Activated CD4-positive, alpha-beta T cell treated with anti-CD3 and anti-CD28 coated beads for 36 hours (primary cell): ENCODE measurements at regions not wholly inside any gene's neighbourhood (a gene's known extent, or its start where the extent isn't known, plus 50 kb on each side); places are given as distances from the start of the nearest gene placed in this dataset.

ENCODE experiments used
- ATAC-seq: fragments of 200-7000 bp; cut with Tn5 transposase; one replicate; pipeline ENCODE4 v1.10.0; 2021; ENCODE audit warnings: mild to moderate bottlenecking, moderate library complexity
- CTCF ChIA-PET: fragments of 350-600 bp; sonication (Branson Sonifier 250); formaldehyde crosslinking; loops from one replicate; lab custom pipeline; 2021; ENCODE audit warnings: antibody characterized with exemption; lab: Charles Lee
- POLR2A ChIA-PET: fragments of 350-600 bp; sonication (Branson Sonifier 250); formaldehyde crosslinking; loops from one replicate; lab custom pipeline; 2021; ENCODE audit warnings: antibody characterized with exemption, inconsistent platforms; lab: Charles Lee
- DNase-seq: peaks from one replicate; pipeline ENCODE4 v3.0.0-alpha.2; 2020
- H3K27ac Mint-ChIP-seq: one replicate; pipeline ENCODE4 v1.8.0; 2021; ENCODE audit warnings: mixed read lengths
- H3K27me3 Mint-ChIP-seq: one replicate; pipeline ENCODE4 v1.8.0; 2021; ENCODE audit warnings: mixed read lengths
- H3K36me3 Mint-ChIP-seq: one replicate; pipeline ENCODE4 v1.8.0; 2021; ENCODE audit warnings: low read depth, mixed read lengths
- H3K4me1 Mint-ChIP-seq: one replicate; pipeline ENCODE4 v1.8.0; 2021; ENCODE audit warnings: mixed read lengths
- H3K4me3 Mint-ChIP-seq: one replicate; pipeline ENCODE4 v1.8.0; 2021; ENCODE audit warnings: mild to moderate bottlenecking, moderate library complexity, mixed read lengths
- H3K9me3 Mint-ChIP-seq: one replicate; pipeline ENCODE4 v1.8.0; 2021; ENCODE audit warnings: low read depth, mixed read lengths
- intact Hi-C, 2 experiments: fragments of 100-400 bp; cut with DNase I in 1 of 2; cut with micrococcal nuclease in 1 of 2; formaldehyde crosslinking; loops; one replicate each; pipeline versions ENCODE4 v1.14.2 to v1.15.1; 2022 to 2024; cut with DNase I, micrococcal nuclease

- ChIA-PET POLR2A (interaction anchor here (0.7 to 1.3 kb wide), 2 partner anchors 13 to 103 kb away, joined by 3 read pairs; no protein-coding TSS in a partner anchor), CTCF (interaction anchor here (0.8 to 1.5 kb wide), 6 partner anchors 12 to 542 kb away, joined by 3 to 4 read pairs (median 3); no protein-coding TSS in a partner anchor)
- Mint-ChIP-seq H3K4me3 (no peak overlapping the region), H3K9me3 (no peaks in the 10 kb centered on the region), H3K4me1 (peaks cover 50% of the 10 kb centered on the region), H3K27me3 (no peaks in the 10 kb centered on the region), H3K27ac (peak overlapping the region; percentile 82), H3K36me3 (no peaks in the 10 kb centered on the region)
- DNase-seq (peak; percentile 31), ATAC-seq (peak; percentile 69)
- intact Hi-C loops: loop anchor here (1.0 to 10.0 kb wide), 3 partner anchors 13 to 269 kb away; no protein-coding TSS in a partner anchor
These were observed 104.2 kb upstream of the ELL2 start for GRCh38 chr5:96065685-96066385.

DNA sequence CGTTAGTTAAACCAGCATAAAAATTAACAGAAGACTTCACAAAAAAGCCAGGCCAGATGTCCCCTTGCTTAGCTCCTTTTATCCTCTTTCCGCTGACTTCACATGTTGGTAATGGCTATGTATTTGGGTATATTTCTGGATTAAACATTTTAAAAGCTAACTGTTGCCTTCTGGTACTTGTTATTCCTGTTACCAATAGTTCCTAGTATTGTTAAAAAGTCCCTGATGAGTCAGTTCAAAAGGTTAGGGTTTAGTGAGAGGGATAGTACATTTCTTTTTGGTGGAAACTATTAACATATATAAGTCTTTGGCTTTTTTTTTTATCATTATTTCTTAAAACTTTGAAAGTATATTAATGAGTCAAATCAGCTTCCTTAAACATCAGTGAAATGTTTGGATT lies 103.2 kb upstream of the ELL2 start:
- H3K4me3 Mint-ChIP-seq: no peak overlapping the region
- intact Hi-C loops: loop anchor here (1.0 to 10.0 kb wide), 3 partner anchors 14 to 270 kb away; no protein-coding TSS in a partner anchor
- peak overlapping the region; percentile 76 for H3K27ac Mint-ChIP-seq
- no peaks in the 10 kb centered on the region for H3K27me3 Mint-ChIP-seq
- POLR2A ChIA-PET: interaction anchor here (0.9 kb wide), 1 partner anchor 14 kb away, joined by 8 read pairs; no protein-coding TSS in a partner anchor
- CTCF ChIA-PET: interaction anchor here (0.8 to 1.7 kb wide), 6 partner anchors 11 to 543 kb away, joined by 3 to 6 read pairs (median 3); no protein-coding TSS in a partner anchor
- DNase-seq (no peak), ATAC-seq (peak; percentile 47)
- peaks cover 44% of the 10 kb centered on the region for H3K4me1 Mint-ChIP-seq
- H3K36me3 Mint-ChIP-seq: no peaks in the 10 kb centered on the region
- H3K9me3 Mint-ChIP-seq: no peaks in the 10 kb centered on the region

- ChIA-PET POLR2A (no interaction called here), CTCF (interaction anchor here (0.8 kb wide), 1 partner anchor 8 kb away, joined by 3 read pairs; no protein-coding TSS in a partner anchor)
- DNase-seq (no peak), ATAC-seq (no peak)
- H3K27ac Mint-ChIP-seq: peak overlapping the region; percentile 26
- no peaks in the 10 kb centered on the region for H3K27me3 Mint-ChIP-seq
- intact Hi-C loops: loop anchor here in 1 of 2 experiments (10.0 kb wide), 1 partner anchor 272 kb away; no protein-coding TSS in a partner anchor
- no peaks in the 10 kb centered on the region for H3K9me3 Mint-ChIP-seq
- no peak overlapping the region for H3K4me3 Mint-ChIP-seq
- peaks cover 38% of the 10 kb centered on the region for H3K4me1 Mint-ChIP-seq
- H3K36me3 Mint-ChIP-seq: no peaks in the 10 kb centered on the region
These were observed 101.2 kb upstream of the ELL2 start for GRCh38 chr5:96062836-96063235.

GRCh38 chr5:96058084-96058483 lies 96.4 kb upstream of the ELL2 start:
- CTCF ChIA-PET: interaction anchor here (1.6 kb wide), 1 partner anchor 20 kb away, joined by 3 read pairs; no protein-coding TSS in a partner anchor
- H3K4me1 Mint-ChIP-seq: peaks cover 18% of the 10 kb centered on the region
- no peaks in the 10 kb centered on the region for H3K36me3 Mint-ChIP-seq
- intact Hi-C loops: no loop called here
- H3K27me3 Mint-ChIP-seq: peaks cover 9% of the 10 kb centered on the region
- H3K9me3 Mint-ChIP-seq: no peaks in the 10 kb centered on the region
- no peak for DNase-seq
- no peak overlapping the region for H3K27ac Mint-ChIP-seq
- POLR2A ChIA-PET: no interaction called here
- no peak for ATAC-seq
- H3K4me3 Mint-ChIP-seq: no peak overlapping the region

GRCh38 chr5:96054311-96055030 lies 92.8 kb upstream of the ELL2 start:
- Mint-ChIP-seq H3K9me3 (no peaks in the 10 kb centered on the region), H3K4me1 (peaks cover 13% of the 10 kb centered on the region), H3K27ac (peak overlapping the region; percentile 25), H3K4me3 (no peak overlapping the region), H3K36me3 (no peaks in the 10 kb centered on the region), H3K27me3 (peaks cover 13% of the 10 kb centered on the region)
- POLR2A ChIA-PET: interaction anchor here (0.7 kb wide), 1 partner anchor 9 kb away, joined by 3 read pairs; no protein-coding TSS in a partner anchor
- no peak for DNase-seq
- intact Hi-C loops: no loop called here
- CTCF ChIA-PET: interaction anchor here (0.7 to 1.4 kb wide), 3 partner anchors 11 to 83 kb away, joined by 3 to 4 read pairs (median 3); no protein-coding TSS in a partner anchor
- ATAC-seq: peak; percentile 81

DNA sequence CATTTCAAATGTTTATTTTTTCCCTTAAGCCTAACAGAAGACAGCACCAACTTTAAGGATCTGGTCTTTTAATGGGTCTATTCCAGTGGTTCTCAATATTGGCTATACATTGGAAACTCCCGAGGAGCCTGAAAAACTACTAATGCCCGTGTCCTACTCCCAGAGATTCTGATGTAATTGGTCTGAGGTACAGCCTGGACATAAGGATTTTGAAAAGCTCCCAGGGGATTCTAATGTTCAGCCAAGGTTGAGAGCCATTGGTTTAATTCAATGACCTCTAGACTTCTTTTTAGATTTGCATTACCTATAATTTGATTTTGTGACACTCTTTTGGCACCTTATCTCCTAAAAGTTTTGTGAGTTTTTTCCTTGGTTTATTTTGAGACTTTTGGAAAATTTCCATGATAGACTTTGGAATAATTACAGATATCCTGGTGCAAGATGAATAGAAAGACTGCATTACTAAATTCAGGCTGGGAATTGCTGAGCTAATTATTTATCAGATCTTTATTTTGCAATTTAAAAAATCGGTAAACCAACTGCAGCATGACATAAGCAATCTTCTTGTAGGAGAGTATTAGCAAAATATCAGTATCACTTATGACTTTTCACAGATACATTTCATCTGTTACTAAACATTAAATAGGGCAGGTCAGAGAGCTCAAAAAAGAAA lies 91.5 kb upstream of the ELL2 start:
- H3K27me3 Mint-ChIP-seq: peaks cover 13% of the 10 kb centered on the region
- H3K4me1 Mint-ChIP-seq: peaks cover 13% of the 10 kb centered on the region
- H3K27ac Mint-ChIP-seq: no peak overlapping the region
- ChIA-PET POLR2A (no interaction called here), CTCF (interaction anchor here (0.6 to 1.4 kb wide), 3 partner anchors 8 to 649 kb away, joined by 3 read pairs; no protein-coding TSS in a partner anchor)
- ATAC-seq (no peak), DNase-seq (no peak)
- no peak overlapping the region for H3K4me3 Mint-ChIP-seq
- no peaks in the 10 kb centered on the region for H3K36me3 Mint-ChIP-seq
- no peaks in the 10 kb centered on the region for H3K9me3 Mint-ChIP-seq
- intact Hi-C loops: loop anchor here in 1 of 2 experiments (2.0 kb wide), 1 partner anchor 26 kb away; no protein-coding TSS in a partner anchor

DNA sequence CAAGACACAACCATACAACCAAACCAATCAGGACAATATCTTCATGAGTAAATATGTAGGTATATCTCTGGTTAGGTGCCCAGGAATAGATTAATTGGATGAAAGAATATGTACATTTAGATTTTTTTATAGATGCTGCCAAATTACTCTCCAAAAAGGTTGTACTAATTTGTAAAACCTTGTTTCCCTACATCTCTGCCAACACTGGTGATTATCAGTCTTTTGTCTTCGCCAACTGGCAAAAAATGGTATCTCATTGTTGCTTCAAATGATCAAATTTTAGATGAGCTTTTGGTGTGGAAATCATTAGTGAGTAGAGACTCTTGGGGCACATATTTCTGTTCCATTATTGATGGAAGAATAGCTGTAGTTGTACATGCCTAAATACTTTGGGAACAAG lies 90.7 kb upstream of the ELL2 start:
- Mint-ChIP-seq H3K36me3 (no peaks in the 10 kb centered on the region), H3K27ac (no peak overlapping the region), H3K4me1 (peaks cover 13% of the 10 kb centered on the region), H3K9me3 (no peaks in the 10 kb centered on the region), H3K27me3 (peaks cover 12% of the 10 kb centered on the region), H3K4me3 (no peak overlapping the region)
- ATAC-seq (no peak), DNase-seq (no peak)
- intact Hi-C loops: loop anchor here in 1 of 2 experiments (2.0 kb wide), 1 partner anchor 26 kb away; no protein-coding TSS in a partner anchor
- ChIA-PET POLR2A (no interaction called here), CTCF (no interaction called here)

DNA sequence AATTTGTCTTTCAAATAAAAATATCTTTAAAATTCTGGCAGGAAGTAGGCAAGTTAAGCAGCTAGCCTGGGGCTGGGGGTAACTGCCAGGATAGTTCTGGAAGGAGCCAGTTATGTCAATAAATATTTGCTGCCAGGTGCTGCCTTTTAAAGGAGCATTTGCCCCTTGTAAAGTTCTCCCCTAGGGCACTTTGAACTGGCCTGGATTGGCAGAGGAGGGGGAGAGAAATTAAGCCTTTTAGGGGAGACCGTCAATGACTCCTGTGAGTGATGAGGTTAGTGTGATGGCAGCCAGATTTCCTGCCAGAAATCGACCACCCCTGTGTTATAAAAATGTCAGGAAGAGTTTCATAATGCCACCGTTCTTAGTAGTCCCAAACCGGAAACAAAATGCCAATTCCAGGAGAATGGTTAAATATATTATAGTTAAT lies 89.8 kb upstream of the ELL2 start:
- intact Hi-C loops: no loop called here
- no peaks in the 10 kb centered on the region for H3K36me3 Mint-ChIP-seq
- H3K4me3 Mint-ChIP-seq: no peak overlapping the region
- ChIA-PET CTCF (no interaction called here), POLR2A (no interaction called here)
- DNase-seq: no peak
- no peaks in the 10 kb centered on the region for H3K9me3 Mint-ChIP-seq
- peaks cover 13% of the 10 kb centered on the region for H3K4me1 Mint-ChIP-seq
- H3K27ac Mint-ChIP-seq: no peak overlapping the region
- H3K27me3 Mint-ChIP-seq: peaks cover 10% of the 10 kb centered on the region
- ATAC-seq: no peak

GRCh38 chr5:96050273-96050880 lies 88.7 kb upstream of the ELL2 start:
- peaks cover 9% of the 10 kb centered on the region for H3K27me3 Mint-ChIP-seq
- ATAC-seq: no peak
- ChIA-PET CTCF (no interaction called here), POLR2A (interaction anchor here (0.7 kb wide), 1 partner anchor 342 kb away, joined by 8 read pairs; no protein-coding TSS in a partner anchor)
- intact Hi-C loops: no loop called here
- H3K36me3 Mint-ChIP-seq: no peaks in the 10 kb centered on the region
- no peaks in the 10 kb centered on the region for H3K9me3 Mint-ChIP-seq
- no peak overlapping the region for H3K4me3 Mint-ChIP-seq
- no peak for DNase-seq
- H3K27ac Mint-ChIP-seq: no peak overlapping the region
- peaks cover 13% of the 10 kb centered on the region for H3K4me1 Mint-ChIP-seq

- H3K9me3 Mint-ChIP-seq: no peaks in the 10 kb centered on the region
- POLR2A ChIA-PET: interaction anchor here (0.7 kb wide), 1 partner anchor 343 kb away, joined by 8 read pairs; no protein-coding TSS in a partner anchor
- intact Hi-C loops: no loop called here
- CTCF ChIA-PET: interaction anchor here (1.0 kb wide), 1 partner anchor 29 kb away, joined by 3 read pairs; no protein-coding TSS in a partner anchor
- ATAC-seq (no peak), DNase-seq (no peak)
- H3K4me3 Mint-ChIP-seq: no peak overlapping the region
- peaks cover 9% of the 10 kb centered on the region for H3K27me3 Mint-ChIP-seq
- H3K27ac Mint-ChIP-seq: no peak overlapping the region
- H3K36me3 Mint-ChIP-seq: no peaks in the 10 kb centered on the region
- H3K4me1 Mint-ChIP-seq: peaks cover 8% of the 10 kb centered on the region
These were observed 88.0 kb upstream of the ELL2 start for GRCh38 chr5:96049398-96050272.
